Ramos (cell line): ENCODE measurements at regions not wholly inside any gene's neighbourhood (a gene's known extent, or its start where the extent isn't known, plus 50 kb on each side); places are given as distances from the start of the nearest gene placed in this dataset.

Experiments
- in situ Hi-C: fragments of 300-500 bp; cut with MboI; formaldehyde crosslinking; loops from one replicate; pipeline ENCODE4 v1.14.3; 2022; ENCODE audit warnings: low sequenced_read_pairs; ENCODE audit not compliant: unreplicated experiment

DNA sequence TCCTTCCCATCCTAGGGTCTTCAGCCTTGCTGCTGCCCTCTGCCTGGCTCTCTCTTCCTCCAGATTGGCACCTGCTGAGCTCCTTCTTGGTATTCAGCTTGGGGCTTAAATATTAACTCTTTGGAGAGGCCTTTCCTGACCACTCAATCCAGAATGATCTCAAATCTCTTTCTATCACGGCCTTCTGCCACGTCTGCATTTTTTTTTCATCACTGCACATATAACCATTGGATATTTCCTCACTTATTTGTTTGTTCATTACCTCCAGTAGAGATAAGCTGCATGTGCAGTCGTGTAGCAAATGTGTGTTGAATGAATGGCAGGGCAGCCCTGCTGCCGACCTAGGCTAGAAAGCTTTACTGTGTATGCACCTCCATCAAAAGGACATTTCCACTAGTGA lies 51.6 kb upstream of the MPP7 start:
- in situ Hi-C loops: no loop called here

DNA sequence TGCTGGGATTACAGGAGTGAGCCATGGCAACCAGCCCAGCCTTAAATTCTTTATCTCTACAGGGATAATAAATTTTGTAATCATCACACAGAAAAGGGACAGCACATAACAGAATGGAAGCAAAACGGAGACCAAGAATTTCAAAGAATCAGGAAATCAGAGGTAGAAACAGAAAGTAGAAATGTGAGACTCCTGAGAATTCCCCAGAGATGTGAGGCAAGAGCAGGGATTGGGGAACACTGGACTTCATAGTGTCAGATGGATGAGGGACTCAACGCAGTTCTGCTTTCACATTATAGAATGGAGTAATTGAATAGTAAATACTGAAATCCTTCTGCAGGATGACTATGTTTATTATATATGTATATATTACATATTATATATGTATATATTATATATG lies 52.5 kb upstream of the MPP7 start:
- in situ Hi-C loops: no loop called here

DNA sequence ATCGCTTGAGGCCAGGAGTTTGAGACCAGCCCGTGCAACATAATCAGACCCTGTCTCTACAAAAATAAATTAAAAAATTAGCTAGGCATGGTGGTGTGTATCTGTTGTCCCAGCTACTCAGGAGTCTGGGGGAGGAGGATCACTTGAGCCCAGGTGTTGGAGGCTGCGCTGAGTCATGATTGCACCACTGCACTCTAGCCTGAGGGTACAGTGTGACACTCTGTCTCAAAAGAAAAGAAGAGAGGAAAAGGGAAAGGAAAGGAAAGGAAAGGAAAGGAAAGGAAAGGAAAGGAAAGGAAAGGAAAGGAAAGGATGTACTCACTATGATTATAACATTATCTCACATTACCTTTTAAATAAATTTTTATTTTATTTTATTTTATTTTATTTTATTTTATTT lies 56.5 kb upstream of the MPP7 start:
- in situ Hi-C loops: no loop called here

DNA sequence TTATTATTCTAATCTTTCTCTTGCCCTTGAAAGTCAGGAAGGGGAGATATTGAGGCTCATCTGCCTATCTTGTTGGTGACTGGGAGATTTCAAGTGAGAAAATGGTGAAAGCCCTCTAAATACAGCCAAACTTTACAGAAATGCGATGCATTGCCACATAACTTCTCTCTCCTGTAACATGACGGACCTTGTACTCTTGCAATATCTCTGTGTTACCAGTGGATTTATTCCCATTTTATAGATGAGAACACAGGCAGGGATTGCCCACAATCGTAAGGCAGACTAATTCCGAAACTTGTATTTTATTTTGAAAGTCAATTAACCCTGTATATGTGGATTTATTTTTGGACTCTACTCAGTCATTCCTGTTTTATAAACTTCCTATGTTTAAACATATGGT lies 57.3 kb upstream of the MPP7 start:
- in situ Hi-C loops: no loop called here

DNA sequence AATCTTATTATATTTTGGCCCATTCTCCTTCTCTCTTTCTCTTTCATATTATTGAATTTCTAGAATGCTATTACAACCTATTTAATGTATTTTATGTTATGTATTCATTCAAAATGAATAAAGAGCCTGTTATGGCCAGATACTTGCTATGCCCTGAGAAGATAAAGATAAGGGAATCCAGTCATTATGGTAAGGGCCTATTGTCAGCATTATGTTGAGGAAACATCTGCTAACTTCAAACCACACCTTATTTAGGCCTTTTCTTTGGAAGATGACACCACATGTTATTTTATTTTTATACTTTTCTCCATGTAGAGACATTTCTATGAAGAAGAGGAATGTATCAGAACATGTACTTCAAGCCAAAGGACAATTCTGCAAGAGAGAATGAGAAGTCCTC lies 60.5 kb upstream of the MPP7 start:
- in situ Hi-C loops: no loop called here

DNA sequence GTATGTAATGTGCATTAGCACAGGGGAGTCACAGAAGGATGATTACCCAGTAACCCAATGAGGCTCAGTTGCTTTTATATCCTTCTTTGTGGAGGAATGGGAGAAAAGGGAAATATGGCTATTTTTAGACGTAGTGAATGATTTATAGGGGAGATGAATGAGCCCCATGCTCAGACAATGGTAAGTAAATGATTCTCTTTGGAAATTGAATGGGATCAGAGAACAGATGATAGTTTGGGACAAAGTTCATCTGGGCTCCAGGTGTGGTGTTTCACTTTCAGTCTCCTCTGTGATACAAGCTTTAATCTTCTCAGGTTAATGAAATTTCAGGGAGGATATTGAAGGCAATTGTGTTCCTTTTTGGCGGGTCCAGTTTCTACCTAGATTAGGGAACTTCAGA lies 63.0 kb upstream of the MPP7 start:
- in situ Hi-C loops: no loop called here

DNA sequence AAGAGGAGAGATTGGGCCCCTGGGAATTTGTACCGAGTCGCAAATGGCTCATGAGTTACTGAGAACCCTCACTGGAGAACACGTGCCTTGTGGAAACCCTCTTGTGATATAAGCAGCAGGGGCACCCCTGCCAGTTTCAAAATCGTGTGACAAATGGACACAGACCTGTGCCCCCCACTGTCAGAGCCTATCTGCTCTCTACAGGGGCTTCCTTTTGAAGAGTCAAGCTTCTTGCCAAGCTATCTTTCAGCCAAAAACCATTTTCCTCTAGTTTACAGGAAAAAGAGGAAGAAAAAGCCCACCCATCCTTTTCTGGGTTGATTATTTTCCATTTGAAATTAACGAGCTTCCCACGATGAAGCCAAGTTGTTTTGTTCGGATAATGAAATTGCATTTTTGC lies 64.1 kb upstream of the MPP7 start:
- in situ Hi-C loops: no loop called here

DNA sequence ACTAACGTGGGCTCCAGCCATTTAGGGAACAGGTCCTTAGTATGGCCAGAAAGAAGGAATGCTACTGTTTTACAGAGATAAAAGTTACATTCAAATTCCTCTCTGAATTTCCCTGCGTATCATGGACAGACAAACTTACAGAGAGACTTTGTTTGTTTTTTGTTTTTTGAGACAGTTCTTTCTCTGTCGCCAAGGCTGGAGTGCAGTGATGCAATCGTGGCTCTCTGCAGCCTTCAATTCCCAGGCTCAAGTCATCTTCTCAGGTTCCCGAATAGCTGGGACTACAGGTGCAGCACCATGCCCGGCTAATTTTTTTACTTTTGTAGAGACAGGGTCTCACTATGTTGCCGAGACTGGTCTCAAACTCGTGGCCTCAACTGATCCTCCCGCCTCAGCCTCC lies 64.5 kb upstream of the MPP7 start:
- in situ Hi-C loops: no loop called here

DNA sequence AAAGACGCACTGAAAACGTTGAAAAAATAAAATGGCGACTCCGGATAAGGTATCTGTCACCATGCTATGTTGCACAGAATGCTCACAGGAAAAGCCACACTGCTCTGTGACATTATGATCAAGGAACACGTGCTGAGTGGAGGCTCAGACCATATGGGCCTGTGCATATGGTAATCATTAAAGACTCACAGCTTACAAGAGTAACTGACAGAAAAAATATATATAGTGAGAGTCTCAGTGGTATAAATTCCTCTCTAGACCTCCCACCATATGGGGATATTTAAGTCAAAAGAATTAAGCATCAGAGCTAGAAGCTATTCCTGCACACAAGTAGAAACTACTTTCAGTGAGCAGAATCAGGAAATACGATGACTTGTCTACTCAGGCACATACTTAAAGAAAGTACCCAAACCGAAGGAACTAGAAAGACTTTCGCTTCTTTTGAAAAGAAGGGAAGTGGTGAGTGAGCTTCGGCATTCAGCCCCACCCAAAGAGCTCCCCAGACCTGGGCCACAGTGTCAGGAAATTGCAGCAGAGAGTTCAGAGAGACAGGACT lies 65.1 kb upstream of the MPP7 start:
- in situ Hi-C loops: no loop called here

DNA sequence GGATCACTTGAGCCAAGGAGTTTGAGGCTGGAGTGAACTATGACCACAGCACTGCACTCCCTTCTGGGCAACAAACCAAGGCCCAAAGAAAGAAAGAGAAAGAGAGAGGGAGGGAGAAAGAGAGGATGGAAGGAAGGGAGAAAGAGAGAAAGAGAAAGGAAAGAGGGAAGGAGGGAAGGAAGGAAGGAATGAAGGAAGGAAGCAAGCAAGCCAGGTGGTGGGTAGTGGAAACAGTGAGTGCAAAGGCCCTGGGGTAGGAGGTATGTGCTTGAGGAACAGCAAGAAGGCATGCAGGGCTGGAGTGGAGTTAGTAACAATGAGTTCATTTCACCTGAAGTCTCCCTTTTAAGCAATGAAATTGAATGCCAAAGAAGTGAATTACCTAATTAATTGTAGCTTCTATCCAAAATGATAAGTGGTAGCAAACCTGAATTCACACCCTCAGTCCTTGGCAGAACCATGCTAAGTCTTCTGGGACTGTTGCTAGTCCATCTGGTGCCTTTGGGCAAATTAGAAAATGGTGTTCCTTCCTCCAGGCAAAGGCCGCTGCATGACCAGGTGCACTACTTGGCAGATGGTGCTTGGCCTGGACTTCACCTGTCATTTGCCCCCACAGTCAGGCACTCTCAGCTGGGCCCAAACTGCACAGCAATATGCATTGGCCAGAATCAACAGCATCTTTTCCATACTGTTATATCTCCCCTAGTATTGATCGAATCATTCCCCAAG lies 67.4 kb upstream of the MPP7 start:
- in situ Hi-C loops: loop anchor here (10.0 kb wide), 1 partner anchor 115 kb away; no protein-coding TSS in a partner anchor

DNA sequence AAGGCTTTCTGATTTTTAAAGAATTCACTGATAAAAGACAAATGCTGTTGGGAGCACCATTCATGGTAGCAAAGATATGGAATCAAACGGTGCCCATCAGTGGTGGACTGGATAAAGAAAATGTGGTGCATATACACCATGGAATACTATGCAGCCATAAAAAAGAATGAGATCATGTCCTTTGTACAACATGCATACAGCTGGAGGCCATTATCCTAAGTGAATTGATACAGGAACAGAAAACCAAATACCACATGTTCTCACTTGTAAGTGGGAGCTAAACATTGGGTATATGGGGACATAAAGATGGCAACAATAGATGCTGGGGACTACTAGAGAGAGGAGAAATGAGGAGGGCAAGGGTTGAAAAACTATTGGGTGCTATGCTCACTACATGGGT lies 68.8 kb upstream of the MPP7 start:
- in situ Hi-C loops: loop anchor here (10.0 kb wide), 1 partner anchor 117 kb away; no protein-coding TSS in a partner anchor

DNA sequence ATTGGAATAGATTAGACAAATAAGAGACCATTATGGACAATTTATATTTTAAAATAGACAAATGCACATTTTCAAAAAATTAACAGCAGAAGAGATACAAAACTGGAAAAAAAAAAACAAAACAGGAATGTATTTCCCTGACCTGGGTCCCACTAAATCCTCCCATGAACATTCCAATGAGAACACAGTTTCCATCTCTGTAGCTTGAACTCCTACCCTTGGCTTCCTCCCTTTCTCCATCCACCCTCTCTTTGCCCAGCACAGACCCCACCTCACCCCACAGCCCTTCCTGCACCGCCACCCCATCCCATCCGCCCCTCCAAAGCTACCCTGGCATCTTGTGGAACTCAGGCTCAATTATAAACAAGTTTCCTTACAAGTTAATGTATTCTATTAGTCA lies 71.2 kb upstream of the MPP7 start:
- in situ Hi-C loops: loop anchor here (10.0 kb wide), 1 partner anchor 119 kb away; no protein-coding TSS in a partner anchor

DNA sequence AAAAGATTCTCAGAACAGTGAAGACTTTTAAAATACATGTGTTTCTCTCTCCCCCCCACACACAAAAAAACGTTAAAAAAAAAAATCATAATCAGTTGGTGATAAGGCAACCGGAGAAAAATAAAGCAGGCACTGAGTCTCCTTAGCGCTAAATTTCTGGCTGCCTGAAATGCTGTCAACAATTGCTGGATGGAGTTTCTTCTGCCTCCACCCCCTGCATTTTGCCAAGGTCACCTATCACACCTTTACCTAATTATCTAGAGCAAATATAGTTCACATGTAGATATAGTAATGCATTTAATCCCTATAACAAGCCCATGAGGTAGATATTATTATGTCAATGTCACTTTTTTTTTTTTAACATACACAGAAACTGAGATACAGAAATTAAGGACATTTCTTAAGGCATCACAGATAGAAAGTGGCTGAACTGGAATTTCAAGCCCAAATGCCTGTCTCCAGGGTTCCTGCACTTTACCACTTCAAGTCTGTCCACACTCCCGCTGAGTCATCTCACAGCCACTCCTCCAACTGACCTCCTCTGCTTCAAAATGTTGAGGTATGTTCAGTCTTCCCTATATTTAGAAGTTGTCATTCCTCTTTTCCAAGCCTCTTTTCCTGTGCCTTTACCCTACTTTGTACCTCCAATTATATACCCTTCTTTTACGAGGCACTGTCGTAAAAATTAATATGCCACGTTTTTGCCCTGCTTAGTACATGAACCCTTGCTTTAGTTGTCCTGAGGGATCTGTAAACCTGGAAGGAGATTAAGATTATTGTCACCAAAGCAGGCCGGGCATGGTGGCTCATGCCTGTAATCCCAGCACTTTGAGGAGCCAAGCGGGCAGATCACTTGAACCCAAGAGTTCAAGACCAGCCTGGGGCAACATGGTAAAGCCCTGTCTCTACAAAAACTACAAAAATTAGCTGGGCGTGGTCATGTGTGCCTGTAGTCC lies 72.8 kb upstream of the MPP7 start:
- in situ Hi-C loops: loop anchor here (10.0 to 25.0 kb wide), 2 partner anchors 121 to 638 kb away; partner anchors contain the start of gene MKX

DNA sequence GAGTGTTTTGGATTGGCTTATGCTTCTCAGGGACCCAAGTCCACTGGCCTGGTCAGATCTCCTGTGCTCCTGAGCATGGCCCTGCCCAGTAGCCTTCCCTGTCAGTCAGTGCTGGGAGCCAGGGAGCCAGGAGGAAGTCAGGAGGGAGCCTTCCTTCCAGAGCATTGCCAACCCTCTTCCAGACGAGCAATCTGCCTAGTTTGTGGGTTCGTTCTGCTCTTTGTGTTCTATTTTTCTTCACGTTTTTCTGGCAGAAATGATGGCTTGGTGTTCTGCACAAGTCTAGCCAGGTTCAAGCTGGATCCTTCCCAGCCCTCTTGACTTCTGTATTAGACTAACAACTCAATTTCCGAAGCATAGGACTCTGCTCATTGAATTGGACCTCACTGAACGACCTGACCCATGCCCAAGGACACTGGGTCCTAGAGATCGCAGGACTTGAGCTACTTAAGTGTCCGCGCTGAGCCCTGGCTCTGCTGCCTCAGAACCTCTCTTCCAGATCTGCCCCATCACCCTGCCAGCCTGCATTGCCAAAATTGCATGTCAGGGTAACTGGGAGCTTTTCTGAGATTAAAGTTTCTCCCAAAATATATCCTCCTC lies 76.2 kb upstream of the MPP7 start:
- in situ Hi-C loops: loop anchor here (10.0 to 25.0 kb wide), 2 partner anchors 124 to 642 kb away; partner anchors contain the start of gene MKX

DNA sequence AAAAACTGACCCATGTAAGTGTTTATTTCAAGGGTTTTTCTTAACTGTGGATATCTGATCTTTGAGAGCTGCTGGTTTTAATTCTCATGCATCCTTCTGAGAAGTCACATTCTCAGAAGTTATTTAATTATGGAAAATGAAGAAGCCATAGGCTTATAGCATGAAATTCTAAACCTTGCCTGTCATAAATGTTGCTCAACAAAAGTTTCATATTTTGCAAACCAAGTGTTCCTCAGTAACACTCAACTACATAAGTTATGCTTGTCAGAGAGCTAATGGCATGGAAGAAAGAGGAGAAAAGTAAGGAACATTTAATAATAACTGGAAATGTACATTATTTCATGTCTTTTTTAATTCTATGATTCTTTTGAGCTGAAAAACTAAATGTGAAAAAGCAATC lies 78.6 kb upstream of the MPP7 start:
- in situ Hi-C loops: loop anchor here (10.0 to 25.0 kb wide), 2 partner anchors 644 to 827 kb away; partner anchors contain the start of gene MKX

DNA sequence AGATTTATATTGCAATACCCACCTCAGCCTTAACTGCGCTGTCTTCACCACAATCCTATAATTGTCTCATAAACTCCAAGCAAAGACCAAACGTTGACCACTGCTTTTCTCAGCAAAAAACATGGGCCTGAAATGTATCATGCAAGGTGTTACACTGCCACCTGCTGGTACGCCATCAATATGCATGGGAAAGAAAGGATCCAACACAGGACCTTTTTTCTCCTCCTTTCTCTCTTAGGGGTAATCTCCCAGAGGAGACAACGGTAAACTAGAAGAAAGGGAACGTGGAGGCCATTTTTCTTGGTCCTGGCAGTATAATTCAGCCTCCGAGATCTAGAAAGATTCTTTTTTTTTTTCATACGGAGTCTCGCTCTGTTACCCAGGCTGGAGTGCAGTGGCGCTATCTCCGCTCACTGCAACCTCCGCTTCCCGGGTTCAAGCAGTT lies 79.1 kb upstream of the MPP7 start:
- in situ Hi-C loops: loop anchor here (10.0 to 25.0 kb wide), 2 partner anchors 645 to 827 kb away; partner anchors contain the start of gene MKX

DNA sequence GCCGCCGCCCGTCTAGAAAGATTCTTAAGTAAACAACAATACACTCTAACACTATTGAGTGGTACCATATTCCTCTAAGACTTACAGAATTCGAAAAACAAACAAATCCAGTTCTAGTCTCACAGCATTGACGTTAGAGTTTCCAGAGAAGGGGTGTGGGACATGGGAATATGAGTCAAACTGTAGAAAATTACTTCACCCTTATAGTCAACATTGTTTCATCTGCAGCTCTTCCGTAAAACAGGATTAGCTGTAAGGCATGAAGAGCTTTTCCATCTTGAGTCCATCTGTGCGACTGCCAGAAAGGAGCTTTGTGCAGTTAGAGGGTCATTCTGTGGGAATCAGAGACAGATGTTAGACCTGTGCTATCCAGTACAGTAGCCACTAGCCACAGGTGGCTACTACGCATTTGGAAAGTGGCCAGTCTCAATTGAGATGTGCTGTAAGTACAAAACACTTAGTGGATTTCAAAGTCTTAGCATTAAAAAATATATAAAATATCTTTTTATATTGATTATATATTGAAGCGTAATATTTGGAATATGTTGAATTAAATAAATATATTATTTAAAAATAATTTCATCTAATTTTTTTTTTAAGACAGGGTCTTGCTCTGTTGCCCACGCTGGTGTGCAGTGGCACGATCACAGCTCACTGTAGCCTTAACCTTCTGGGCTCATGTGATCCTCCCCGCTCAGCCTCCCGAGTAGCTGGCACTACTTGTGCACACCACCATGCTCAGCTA lies 79.8 kb upstream of the MPP7 start:
- in situ Hi-C loops: loop anchor here (10.0 to 25.0 kb wide), 2 partner anchors 645 to 828 kb away; partner anchors contain the start of gene MKX

DNA sequence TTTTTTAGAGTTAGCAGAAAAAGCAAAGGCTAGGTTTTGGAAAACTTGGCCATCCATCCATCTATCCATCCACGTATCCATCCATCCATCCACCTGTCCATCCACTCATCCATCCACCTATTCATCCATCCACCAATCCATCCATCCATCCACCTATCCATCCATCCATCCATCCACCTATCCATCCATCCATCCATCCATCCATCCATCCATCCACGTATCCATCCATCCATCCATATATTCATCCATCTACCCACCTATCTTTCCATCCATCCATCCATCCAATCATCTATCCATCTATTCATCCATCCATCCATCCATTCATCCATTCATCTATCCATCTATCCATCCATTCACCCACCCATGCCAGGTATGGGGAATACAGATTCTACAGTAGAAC lies 81.7 kb upstream of the MPP7 start:
- in situ Hi-C loops: loop anchor here (10.0 to 25.0 kb wide), 2 partner anchors 647 to 830 kb away; partner anchors contain the start of gene MKX
